Left colon (tissue), 2 donors: ENCODE measurements at regions not wholly inside any gene's neighbourhood (a gene's known extent, or its start where the extent isn't known, plus 50 kb on each side); places are given as distances from the start of the nearest gene placed in this dataset.
"Not testable (repeated sequence)": the region's sequence is repeated elsewhere in the genome, so short reads cannot be mapped to it uniquely, and the experiment has no call there.

Experiments used
- ATAC-seq: fragments of 200-7000 bp; cut with Tn5 transposase; one replicate; pipeline ENCODE4 v1.9.1; 2020; ENCODE audit warnings: mild to moderate bottlenecking, moderate library complexity
- DNase-seq, 2 donors: peaks; one replicate each; pipeline ENCODE4 v3.0.0-alpha.2; 2020
- intact Hi-C, 2 donors: fragments of 100-400 bp; cut with DNase I in 1 of 2; cut with micrococcal nuclease in 1 of 2; formaldehyde crosslinking; loops; one replicate each; pipeline versions ENCODE4 v1.11.2 to v1.14.0; 2022; cut with DNase I, micrococcal nuclease
- donor health status: DM: no; HTN: no; CAD: no.
- donor health status: DM: yes; HTN: yes; CAD: no.

GRCh38 chr14:53249059-53249458 is 95.9 kb upstream of the DDHD1 start:
- ATAC-seq (no peak), DNase-seq (no peak)
- intact Hi-C loops, result no loop called here

GRCh38 chr14:53247596-53248370 is 94.7 kb upstream of the DDHD1 start:
- ATAC-seq, result no peak
- DNase-seq, result no peak
- intact Hi-C loops, result no loop called here

GRCh38 chr14:53242898-53243297 is 89.8 kb upstream of the DDHD1 start:
- ATAC-seq, DNase-seq, intact Hi-C loops: not testable (repeated sequence)

- intact Hi-C loops, result no loop called here
- no peak for DNase-seq
- ATAC-seq, result no peak
These were observed 84.4 kb upstream of the DDHD1 start for GRCh38 chr14:53237488-53237887.

GRCh38 chr14:53236708-53237107 is 83.6 kb upstream of the DDHD1 start:
- intact Hi-C loops, result no loop called here
- DNase-seq (no peak), ATAC-seq (no peak)

GRCh38 chr14:53231171-53231570 is 78.0 kb upstream of the DDHD1 start:
- intact Hi-C loops, result no loop called here
- ATAC-seq (no peak), DNase-seq (no peak)

- DNase-seq (no peak), ATAC-seq (no peak)
- intact Hi-C loops, result no loop called here
These were observed 75.8 kb upstream of the DDHD1 start for GRCh38 chr14:53228966-53229365.

GRCh38 chr14:53227154-53227718 is 74.1 kb upstream of the DDHD1 start:
- ATAC-seq, result no peak
- intact Hi-C loops, result no loop called here
- DNase-seq, result no peak

- DNase-seq (no peak), ATAC-seq (no peak)
- intact Hi-C loops, result no loop called here
These were observed 73.4 kb upstream of the DDHD1 start for GRCh38 chr14:53226553-53226952.

GRCh38 chr14:53220914-53221313 is 67.8 kb upstream of the DDHD1 start:
- no peak for ATAC-seq
- DNase-seq, result no peak
- intact Hi-C loops, result no loop called here

GRCh38 chr14:53218161-53218560 is 65.0 kb upstream of the DDHD1 start:
- DNase-seq, result no peak
- no peak for ATAC-seq

GRCh38 chr14:53217316-53217994 is 64.3 kb upstream of the DDHD1 start:
- peak; percentile 98 for ATAC-seq
- DNase-seq, result peak; percentile 73 to 85
- intact Hi-C loops, result no loop called here

More at GRCh38 chr14:53218161-53218560, 65.0 kb upstream of the DDHD1 start:
- intact Hi-C loops, result no loop called here

- intact Hi-C loops, DNase-seq, ATAC-seq: not testable (repeated sequence)
These were observed 63.8 kb upstream of the DDHD1 start for GRCh38 chr14:53216955-53217315.

GRCh38 chr14:53216478-53216877 is 63.4 kb upstream of the DDHD1 start:
- ATAC-seq, DNase-seq, intact Hi-C loops: not testable (repeated sequence)

GRCh38 chr14:53215101-53215500 is 62.0 kb upstream of the DDHD1 start:
- no peak for DNase-seq
- intact Hi-C loops, result no loop called here
- no peak for ATAC-seq

GRCh38 chr14:53214384-53214783 is 61.3 kb upstream of the DDHD1 start:
- no peak for DNase-seq
- no peak for ATAC-seq
- intact Hi-C loops, result no loop called here

GRCh38 chr14:53213761-53214160 is 60.6 kb upstream of the DDHD1 start:
- ATAC-seq (no peak), DNase-seq (no peak)
- intact Hi-C loops, result no loop called here

GRCh38 chr14:53209370-53209769 is 56.2 kb upstream of the DDHD1 start:
- intact Hi-C loops, result no loop called here
- DNase-seq (no peak), ATAC-seq (no peak)
